HG03066 (cell line): ENCODE measurements at regions not wholly inside any gene's neighbourhood (a gene's known extent, or its start where the extent isn't known, plus 50 kb on each side); places are given as distances from the start of the nearest gene placed in this dataset.
"Not testable (repeated sequence)": the region's sequence is repeated elsewhere in the genome, so short reads cannot be mapped to it uniquely, and the experiment has no call there.

Experiments used
- ATAC-seq: cut with Tn5 transposase; IDR thresholded peaks from one replicate; pipeline ENCODE4 v1.9.1; 2021; ENCODE audit warnings: low read depth; ENCODE audit not compliant: unreplicated experiment

DNA sequence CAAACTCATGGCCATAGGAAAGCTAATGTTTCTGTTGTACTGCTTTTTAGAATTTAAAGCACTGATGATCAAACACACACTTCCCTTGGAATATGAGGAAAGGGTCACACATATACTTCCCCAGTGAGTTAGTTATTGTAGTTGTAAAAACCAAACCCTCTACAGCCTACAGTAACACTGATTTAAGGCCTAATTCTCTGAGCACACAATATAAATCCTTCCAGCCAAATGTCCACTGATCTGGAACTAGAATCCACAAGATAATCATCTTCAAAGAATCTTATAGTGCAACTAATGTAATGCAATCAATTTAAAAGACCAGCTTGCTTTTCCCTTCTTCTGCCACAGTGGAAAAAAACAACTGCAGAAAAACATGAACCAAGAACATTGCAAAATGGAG, 219.3 kb downstream of the CAAP1 start:
- ATAC-seq = no peak

DNA sequence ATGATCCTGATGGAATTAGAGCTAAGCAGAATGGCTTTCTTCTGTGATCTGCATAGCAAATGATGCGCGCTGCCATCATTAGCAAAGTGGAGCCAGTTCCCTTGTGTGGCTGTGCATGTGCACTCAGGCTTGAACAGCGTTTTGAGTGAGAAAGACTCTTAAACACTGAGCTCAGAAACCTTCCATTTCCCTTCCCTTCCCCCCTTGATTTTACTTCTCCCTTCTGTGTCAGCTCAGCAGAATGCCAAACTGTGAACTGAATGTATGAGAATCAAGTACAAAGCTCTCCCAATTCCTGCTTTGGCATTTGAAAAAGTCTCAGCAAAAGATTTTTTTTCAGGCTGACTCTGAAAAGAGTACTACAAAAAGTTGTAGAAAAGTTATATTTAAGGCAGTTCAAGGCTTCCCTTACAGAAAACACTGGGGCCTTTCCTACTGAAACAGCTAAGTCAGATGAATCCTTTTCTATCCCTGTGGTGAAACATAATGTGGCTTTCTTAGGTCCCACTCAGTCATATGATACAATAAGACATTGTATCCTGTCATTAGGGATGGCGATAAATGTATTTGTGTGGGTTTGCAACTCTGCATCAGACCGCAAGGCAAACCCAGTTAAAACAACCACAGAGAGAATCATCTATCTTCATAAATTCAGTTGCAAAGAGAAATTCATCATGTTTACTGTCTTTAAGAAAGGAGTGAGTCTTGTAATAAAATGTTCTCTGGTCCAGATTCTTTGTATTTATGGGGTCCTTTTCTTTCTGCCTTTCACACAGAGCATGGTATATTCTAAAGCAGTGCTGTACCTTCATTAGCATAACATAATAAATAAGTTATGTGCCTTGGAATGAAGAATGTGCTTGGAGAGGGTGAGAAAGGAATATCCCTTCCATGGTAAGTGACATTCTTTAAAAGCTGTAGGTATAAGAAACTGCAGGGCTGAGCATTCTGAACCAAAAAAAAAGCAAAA, 222.6 kb downstream of the CAAP1 start:
- ATAC-seq = no peak

DNA sequence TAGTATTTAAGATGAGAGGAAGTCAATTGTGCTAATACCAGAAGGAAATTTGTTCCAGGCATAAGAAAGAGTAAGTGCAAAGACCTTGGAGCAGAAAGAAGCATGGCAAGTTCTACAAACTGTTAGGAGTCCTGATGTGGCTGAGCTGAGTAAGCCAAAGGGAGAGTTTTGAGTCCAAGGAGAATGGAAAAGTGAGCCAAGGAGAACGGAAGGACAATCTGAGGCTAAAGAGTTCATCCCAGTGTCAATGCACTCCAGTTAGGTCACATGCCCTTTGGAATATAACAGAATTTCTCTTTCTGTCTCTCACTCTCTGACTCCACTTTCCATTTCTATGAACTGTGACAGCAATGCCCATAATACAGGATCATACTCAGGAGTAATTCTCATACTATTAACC, 224.7 kb downstream of the CAAP1 start:
- ATAC-seq = no peak

DNA sequence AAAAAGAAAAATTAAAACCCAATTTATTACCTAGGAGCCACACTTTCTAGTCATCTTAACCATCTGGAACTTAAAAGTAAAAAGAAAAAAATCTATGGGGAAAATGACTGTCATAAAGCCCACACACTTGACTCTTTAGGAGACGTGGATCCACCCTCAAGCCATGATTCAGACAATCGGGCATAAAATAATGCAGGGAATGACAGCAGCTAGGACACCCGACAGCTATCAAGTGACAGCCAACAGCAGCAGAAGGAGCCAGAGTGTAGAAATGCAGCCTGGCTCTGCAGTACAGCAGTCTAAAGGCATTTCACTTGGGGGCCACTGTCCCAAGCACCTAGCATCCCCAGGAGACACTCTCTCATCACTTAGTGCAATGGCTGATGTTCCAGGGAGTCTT, 226.9 kb downstream of the CAAP1 start:
- ATAC-seq = no peak

DNA sequence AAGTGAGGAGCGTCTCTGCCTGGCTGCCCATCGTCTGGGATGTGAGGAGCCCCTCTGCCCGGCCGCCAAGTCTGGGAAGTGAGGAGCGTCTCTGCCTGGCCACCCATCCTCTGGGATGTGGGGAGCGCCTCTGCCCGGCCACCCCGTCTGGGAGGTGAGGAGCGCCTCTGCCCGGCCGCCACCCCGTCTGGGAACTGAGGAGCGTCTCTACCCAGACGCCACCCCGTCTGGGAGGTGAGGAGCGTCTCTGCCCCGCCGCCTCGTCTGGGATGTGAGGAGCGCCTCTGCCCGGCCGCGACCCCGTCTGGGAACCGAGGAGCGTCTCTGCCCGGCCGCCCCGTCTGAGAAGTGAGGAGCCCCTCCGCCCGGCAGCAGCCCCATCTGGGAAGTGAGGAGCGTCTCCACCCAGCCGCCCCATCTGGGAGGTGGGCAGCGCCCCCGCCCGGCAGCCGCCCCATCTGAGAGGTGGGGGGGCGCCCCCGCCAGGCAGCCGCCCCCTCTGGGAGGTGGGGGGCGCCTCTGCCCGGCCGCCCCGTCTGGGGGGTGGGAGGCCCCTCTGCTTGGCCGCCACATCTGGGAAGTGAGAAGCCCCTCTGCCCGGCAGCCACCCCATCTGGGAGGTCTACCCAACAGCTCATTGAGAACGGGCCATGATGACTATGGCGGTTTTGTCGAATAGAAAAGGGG, 228.4 kb downstream of the CAAP1 start:
- ATAC-seq = not testable (repeated sequence)

DNA sequence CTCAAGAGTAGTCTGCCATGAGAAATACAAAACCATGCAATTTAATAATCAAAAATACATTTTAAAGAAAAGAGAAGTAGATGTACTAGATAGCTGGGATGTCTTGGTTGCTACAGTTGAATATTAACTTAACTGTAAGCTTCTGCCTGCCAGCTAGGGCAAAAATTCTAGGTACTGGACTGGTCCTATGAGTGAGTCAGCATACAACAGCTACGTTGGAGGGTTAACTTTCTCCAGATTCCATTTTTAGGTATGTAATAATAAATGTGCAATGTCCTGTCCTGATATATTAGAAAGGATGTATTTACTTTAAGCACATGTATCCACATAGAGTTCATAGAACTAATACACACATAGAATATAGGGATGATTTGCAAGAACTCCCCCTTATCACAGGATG, 230.1 kb downstream of the CAAP1 start:
- no peak for ATAC-seq

DNA sequence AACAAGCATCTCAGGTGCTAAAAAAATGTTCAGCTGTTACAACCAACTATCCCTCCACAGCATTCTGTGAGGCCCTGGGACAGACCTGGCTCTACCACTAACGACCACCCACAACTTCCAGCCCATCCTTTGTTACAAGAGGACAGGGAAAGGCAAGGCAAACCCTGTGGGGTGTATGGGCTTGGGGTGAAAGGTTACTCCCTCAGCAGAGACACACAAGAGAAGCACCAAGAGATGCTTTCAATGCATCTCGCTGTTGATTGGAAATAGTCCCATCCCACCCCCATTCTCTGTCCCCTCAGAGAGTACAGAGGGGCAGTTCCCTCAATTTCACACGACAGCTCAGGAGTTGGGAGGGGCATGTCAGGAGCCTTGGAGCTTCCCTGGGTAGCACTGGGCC, 234.1 kb downstream of the CAAP1 start:
- ATAC-seq = no peak

DNA sequence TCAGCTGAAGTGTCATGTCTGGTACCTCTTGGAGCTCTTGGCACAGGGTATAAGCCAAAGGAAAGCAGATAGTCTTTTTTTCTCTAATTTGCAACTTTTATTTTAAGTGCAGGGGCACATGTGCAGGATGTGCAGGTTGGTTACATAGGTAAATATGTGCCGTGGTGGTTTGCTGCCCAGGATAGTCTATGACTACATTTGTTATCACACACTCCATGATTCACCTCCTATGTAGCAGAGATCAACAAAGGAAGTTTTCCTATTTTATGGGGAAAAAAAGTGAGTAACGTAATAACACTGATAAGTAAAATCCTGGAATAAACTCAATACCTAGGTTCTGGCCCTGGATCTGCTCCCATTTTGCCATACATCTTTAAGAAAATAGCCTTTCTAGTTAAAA, 234.6 kb downstream of the CAAP1 start:
- ATAC-seq = no peak

DNA sequence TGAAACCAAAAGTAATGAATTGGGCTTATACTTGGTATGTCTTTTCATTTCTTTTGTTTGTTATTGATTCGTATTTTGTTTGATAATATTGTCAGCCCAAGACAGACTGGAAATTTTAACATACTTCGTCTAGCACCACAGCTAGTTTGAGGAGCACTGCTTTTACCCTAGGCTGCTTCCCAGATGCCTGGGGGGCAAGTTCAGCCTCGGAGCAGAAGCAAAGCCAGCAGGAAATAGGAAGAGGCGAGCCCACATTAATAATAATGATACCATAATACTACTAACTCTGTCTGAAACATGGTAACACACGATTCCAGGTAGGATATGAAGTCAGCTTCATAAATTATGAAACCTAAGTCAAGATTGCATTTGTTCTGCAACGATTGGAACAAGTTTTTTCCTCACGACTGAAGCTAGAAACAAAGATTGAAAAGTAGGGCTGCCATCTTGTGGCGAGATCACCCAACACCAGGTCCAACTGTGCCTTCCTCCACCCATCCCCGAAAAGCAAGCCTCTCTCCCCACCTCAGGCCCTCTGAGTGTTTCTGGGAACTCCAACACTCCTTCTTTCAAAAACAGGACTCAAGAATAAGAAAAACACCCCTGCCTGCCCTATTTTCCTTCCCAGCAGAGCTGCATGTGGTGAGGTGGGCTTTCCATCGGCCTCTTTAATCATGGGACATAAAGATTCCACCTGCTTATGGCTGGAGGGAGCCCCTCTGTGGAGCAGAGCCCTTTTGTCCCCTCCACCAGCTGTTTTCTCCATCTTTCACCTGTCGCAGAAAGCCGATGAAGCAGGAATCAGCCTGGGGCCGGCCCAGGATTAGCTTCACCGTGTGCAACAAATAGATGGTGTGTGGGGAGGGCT, 236.4 kb downstream of the CAAP1 start:
- no peak for ATAC-seq

DNA sequence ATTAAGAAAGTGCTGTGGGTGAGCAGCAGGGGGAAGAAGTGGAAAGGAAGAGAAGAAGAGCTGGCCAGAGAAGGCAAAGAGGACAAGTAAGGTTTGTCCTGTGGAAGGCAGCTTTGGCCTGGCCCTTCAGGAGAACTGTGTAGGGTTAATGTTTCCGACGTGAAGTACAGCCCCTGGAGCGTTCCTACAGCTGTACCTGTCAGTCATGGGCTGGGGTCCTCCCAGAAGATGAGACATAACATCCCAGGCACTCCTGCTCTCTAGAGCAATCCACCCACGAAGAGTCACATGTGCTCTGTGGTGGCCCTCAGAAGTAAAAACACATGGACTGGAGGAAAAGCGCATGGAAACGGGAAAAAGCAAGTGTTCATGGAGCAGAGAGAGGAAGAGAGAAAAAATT, 237.4 kb downstream of the CAAP1 start:
- no peak for ATAC-seq

DNA sequence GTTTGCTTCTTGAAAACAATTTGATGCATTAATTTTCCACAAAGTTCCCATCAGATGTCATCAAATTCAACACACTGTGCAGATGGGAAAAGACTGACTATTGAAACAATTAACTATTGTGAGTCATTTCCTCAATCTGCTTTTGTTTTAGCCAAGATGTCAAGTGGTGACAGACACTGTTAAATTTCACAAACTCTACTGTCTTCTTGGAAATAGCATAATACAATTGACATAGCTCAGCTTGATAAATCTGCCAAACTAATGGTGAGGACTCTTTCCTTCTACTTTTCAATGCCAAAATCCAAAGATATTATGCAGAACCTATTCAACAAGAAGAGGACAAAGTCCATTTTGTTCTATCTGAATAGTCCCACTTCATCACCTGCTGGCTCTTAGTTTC, 242.3 kb downstream of the CAAP1 start:
- no peak for ATAC-seq

DNA sequence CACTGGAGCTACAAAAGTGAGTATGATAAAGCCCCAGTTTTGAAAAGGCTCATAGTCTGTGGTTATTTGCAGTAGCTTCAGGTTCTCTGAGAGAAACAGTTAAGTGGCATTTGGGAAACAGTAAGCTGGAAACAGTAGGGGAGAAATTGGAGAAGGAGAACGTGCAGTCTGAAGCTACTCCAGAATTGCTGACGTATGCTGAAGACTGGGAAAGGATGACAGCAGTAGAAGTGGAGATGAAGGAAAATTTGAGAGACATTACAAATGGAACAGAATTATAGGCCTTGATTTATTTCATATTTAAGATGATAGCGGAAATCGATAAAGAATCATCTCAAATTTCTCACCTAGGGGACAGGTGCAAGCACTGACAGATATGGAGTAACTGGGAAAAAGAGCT, 248.8 kb downstream of the CAAP1 start:
- ATAC-seq = no peak

DNA sequence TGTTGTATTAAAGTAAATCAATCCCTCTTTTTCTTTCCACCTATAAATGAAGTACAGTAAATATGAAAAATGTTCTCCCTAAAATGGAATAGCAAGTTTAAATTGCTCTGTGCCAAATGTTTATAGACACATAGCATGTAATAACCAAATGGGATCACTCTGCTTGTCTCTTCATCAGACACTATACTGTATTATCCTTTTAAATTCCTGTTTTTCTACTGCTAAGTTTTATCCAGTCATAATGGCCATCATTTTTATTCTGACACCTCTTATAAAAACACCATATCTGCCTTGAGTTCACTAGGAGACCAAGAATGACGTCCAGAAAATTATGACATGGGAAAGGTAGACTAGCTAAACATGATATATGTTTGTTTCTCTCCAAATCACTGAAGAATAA, 252.8 kb downstream of the CAAP1 start:
- ATAC-seq = no peak

DNA sequence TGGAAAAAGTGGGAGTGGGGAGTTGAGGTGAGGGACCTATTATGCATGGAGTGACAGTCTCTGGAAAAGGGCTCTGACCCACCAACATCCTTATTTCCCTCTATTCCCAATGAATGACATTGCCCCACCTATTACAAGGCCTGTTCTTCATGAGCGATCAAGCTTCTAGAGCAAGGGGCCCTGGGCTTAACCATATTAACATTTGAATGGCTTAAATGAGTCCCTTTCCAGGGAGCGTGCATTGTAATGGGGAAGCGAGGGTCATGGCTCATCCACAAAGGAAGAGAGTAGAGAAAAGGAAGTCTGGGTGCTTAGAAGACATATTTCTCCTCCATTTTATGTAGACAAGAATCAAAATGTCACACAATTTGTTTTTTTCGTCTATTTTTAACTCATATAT, 255.5 kb downstream of the CAAP1 start:
- ATAC-seq = no peak

DNA sequence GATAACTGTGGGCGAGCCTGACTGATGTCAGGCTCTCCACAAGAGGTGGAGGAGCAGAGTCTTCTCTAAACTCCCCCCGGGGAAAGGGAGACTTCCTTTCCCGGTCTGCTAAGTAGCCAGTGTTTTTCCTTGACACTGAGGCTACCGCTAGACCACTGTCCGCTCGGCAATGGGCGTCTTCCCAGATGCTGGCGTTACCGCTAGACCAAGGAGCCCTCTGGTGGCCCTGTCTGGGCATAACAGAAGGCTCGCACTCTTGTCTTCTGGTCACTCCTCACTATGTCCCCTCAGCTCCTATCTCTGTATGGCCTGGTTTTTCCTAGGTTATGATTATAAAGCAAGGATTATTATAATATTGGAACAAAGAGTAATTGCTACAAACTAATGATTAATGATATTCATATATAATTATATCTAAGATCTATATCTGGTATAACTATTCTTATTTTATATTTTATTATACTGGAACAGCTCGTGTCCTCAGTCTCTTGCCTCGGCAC, 278.7 kb downstream of the CAAP1 start:
- ATAC-seq = not testable (repeated sequence)

DNA sequence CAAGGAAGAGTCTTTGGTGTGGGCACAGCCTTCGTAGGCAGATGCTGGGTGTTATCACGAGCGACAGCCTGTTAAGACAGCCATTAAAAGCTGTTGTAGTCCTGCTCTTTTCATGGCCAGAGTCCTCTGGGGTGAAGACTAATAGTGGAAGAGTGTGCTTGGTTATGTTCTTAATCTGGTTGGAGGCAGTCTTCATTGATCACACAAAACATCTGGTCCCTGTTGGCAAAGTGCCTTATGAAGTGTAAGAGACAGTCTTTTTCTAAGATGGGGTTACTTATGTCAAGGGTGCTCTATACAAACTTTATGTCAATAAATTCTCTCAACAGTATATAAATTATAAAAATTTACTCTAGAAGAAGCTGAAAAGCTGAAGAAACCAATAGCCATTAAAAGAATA, 280.4 kb downstream of the CAAP1 start:
- ATAC-seq = no peak

DNA sequence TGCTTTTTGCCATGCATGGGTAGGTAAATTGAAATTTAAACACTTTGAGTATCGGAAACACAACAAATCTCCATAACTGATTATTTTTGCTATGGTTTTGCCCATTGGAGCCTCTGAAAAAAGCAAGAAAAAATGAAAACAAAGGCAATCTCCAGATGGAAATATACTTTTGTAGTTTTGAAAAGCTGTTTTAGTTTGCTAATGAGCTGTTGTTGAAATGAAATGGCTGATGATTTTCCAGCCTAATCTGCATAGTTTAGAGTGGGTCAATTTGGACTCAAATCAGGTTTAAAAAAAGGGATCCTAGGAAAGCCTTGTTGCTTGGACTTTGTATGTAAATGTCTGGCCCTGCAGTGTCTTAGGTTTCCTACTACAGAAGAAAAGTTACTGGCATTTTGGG, 285.8 kb downstream of the CAAP1 start:
- no peak for ATAC-seq

DNA sequence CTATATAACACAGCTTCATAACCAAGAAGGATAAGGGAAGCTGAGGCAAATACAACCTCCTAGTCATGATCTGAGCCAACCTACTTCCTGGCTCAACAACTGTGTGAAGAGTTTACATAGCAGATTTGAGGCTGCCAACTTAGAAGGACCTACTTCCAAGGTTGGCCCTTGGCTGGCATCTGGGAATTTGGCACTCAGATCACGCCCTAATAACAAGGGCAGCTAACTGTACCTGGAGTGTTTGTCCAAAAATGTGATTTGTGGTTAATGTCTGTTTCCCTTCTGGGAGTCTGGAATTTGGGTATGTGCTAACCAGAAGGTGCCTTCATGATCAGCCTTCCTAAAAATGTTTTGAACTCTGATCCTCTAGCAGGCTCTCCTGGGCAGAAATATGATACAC, 287.2 kb downstream of the CAAP1 start:
- no peak for ATAC-seq

DNA sequence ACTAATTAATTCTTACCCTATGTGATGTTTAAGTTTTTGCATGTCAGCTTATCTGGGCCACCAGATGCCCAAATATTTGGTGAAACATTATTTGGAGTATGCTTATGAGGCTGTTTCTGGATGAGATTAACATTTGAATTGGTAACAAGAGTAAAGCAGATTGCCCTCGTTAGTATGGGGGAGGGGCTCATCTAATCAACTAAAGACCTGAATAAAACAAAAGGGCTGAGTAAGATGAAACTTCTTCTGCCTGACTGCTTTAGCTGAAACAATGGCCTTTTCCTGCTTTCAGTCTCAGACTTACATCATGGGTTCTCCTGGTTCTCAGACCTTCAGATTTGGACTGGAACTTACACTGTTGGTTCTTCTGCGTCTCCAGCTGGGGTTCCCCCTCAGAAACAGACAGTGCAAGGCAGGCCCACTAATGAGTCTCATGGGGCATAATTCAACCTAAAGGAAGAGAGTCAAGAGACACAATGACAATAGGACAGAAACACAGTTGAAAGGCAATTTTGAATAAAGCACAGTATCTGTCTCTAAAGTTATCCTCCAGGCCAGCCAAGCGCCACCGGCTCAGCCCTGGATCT, 288.4 kb downstream of the CAAP1 start:
- no peak for ATAC-seq

DNA sequence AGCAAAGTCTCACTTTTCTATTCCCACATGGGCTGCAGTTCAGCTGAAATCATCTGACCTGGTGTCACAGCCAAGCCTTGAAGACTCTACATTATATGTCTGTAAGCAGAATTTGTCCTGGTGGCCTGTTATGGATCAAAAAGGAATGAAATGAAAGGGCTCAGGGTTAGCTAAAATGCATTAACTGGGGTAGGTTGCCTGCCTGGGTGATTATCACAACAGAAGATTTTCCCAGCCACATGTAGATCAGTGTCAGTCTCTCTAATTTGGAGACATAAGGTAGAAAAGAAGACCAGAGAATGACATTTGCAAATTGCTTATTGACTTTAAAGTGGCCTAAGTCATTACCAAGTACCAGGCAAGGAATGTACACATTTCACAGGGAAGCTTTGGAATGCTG, 289.0 kb downstream of the CAAP1 start:
- no peak for ATAC-seq
